SU-DHL-6 (cell line): ENCODE measurements at regions not wholly inside any gene's neighbourhood (a gene's known extent, or its start where the extent isn't known, plus 50 kb on each side); places are given as distances from the start of the nearest gene placed in this dataset.

Experiments used
- H2AFZ ChIP-seq: fragments of 200-600 bp; sonication (generic); 2 replicates; pipeline ENCODE4 v1.6.1; 2014; ENCODE audit warnings: low read depth, mild to moderate bottlenecking, moderate library complexity, mixed read lengths, antibody characterized with exemption, low read length; ENCODE audit not compliant: severe bottlenecking
- H3F3A ChIP-seq: fragments of 200-600 bp; shearing (Covaris generic); 2 replicates; pipeline ENCODE4 v1.6.0; 2016; ENCODE audit warnings: antibody characterized with exemption, mild to moderate bottlenecking; ENCODE audit not compliant: insufficient read depth
- H3K27ac ChIP-seq: fragments of 200-600 bp; sonication (generic); 2 replicates; pipeline ENCODE4 v1.5.1; 2016; ENCODE audit warnings: low read depth, mild to moderate bottlenecking, low read length, moderate library complexity, mixed read lengths
- H3K27me3 ChIP-seq: fragments of 200-600 bp; sonication (generic), shearing (Covaris generic); 2 replicates; pipeline ENCODE4 v1.6.0; 2014; ENCODE audit warnings: mild to moderate bottlenecking, low read length
- H3K36me3 ChIP-seq: fragments of 200-600 bp; sonication (generic); 2 replicates; pipeline ENCODE4 v1.6.1; 2014; ENCODE audit warnings: mild to moderate bottlenecking, low read length, mixed read lengths
- H3K4me2 ChIP-seq: fragments of 300-600, 200-600 bp; shearing (Covaris generic), sonication (generic); 2 replicates; pipeline ENCODE4 v1.6.0; 2014; ENCODE audit warnings: low read length, low read depth, mild to moderate bottlenecking; ENCODE audit not compliant: poor library complexity, severe bottlenecking
- H3K4me3 ChIP-seq: fragments of 200-600 bp; sonication (generic); 2 replicates; pipeline ENCODE4 v1.5.1; 2014; ENCODE audit warnings: antibody characterized with exemption, low read length, mild to moderate bottlenecking, mixed read lengths; ENCODE audit not compliant: insufficient read depth, poor library complexity, severe bottlenecking
- H3K79me2 ChIP-seq: fragments of 200-600 bp; sonication (generic); 2 replicates; pipeline ENCODE4 v1.6.1; 2014; ENCODE audit warnings: mild to moderate bottlenecking, low read length, moderate library complexity; ENCODE audit not compliant: insufficient read depth
- H3K9ac ChIP-seq: fragments of 200-600 bp; sonication (generic); 2 replicates; pipeline ENCODE4 v1.7.0; 2014; ENCODE audit warnings: mild to moderate bottlenecking, low read length
- H3K9me2 ChIP-seq: fragments of 200-600 bp; sonication (generic); replicated peaks from 2 replicates; pipeline ENCODE4 v1.6.1; 2014; ENCODE audit warnings: low read length; ENCODE audit not compliant: insufficient read depth
- H3K9me3 ChIP-seq: fragments of 200-600 bp; sonication (generic); 2 replicates; pipeline ENCODE4 v1.6.1; 2014; ENCODE audit warnings: low read length, mixed read lengths; ENCODE audit not compliant: insufficient read depth
- H4K20me1 ChIP-seq: fragments of 200-600 bp; sonication (generic); 2 replicates; pipeline ENCODE4 v1.6.1; 2014; ENCODE audit warnings: low read depth, mild to moderate bottlenecking, antibody characterized with exemption, low read length, moderate library complexity, mixed read lengths
- CTCF ChIP-seq: fragments of 200-600 bp; sonication (generic); IDR thresholded peaks from one replicate; pipeline ENCODE4 v1.5.1; 2017; ENCODE audit warnings: antibody characterized with exemption, mild to moderate bottlenecking, low read length, moderate library complexity; ENCODE audit not compliant: insufficient read depth, poor library complexity, severe bottlenecking
- EZH2phosphoT487 ChIP-seq: fragments of 200-600 bp; sonication (generic), shearing (Covaris generic); conservative IDR thresholded peaks from 2 replicates; pipeline ENCODE4 v1.6.1; 2018; ENCODE audit warnings: mild to moderate bottlenecking, antibody characterized with exemption, low read length, moderate library complexity, mixed read lengths

DNA sequence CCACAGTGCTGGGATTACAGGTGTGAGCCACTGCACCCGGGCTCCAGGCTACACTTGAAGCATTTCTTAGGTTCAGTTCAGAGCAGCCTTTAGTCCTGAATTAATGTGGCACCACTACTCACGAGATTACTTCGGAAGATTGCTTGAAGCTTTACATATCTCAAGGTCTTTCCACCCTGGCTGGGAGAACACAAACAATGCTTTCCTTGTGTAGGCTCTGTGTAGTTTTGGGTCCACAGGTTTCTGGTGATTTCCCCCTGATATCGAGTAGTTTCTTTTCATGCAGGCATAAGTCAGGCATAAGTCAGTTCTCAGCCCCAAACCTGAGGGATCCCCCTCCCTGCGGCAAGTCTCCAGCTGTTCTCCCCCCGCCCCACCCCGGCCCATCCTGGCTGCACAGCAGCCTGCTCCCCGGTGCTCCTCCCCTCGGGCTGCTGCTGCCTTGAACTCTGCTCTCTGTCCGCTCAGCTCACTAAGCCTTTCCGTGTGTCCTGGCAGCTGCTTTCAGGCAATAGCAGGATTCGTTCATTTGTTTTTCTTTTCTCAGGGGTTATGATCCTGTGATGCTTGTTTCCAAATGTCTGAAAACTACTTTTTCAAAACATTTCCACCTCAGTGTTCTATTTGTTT lies 417.7 kb downstream of the TMEM121 start:
- Histone ChIP-seq H3F3A (no peaks in the 10 kb centered on the region), H3K9me3 (no peaks in the 10 kb centered on the region), H3K36me3 (no peaks in the 10 kb centered on the region), H3K9me2 (no peaks in the 10 kb centered on the region), H4K20me1 (no peaks in the 10 kb centered on the region), H3K79me2 (no peaks in the 10 kb centered on the region), H3K9ac (no peak overlapping the region), H3K4me3 (no peak overlapping the region), H3K27me3 (no peaks in the 10 kb centered on the region), H3K4me2 (peak overlapping the region; percentile 56), H3K27ac (no peak overlapping the region), H2AFZ (no peak overlapping the region)
- TF ChIP-seq CTCF (no peak), EZH2phosphoT487 (no peak)

DNA sequence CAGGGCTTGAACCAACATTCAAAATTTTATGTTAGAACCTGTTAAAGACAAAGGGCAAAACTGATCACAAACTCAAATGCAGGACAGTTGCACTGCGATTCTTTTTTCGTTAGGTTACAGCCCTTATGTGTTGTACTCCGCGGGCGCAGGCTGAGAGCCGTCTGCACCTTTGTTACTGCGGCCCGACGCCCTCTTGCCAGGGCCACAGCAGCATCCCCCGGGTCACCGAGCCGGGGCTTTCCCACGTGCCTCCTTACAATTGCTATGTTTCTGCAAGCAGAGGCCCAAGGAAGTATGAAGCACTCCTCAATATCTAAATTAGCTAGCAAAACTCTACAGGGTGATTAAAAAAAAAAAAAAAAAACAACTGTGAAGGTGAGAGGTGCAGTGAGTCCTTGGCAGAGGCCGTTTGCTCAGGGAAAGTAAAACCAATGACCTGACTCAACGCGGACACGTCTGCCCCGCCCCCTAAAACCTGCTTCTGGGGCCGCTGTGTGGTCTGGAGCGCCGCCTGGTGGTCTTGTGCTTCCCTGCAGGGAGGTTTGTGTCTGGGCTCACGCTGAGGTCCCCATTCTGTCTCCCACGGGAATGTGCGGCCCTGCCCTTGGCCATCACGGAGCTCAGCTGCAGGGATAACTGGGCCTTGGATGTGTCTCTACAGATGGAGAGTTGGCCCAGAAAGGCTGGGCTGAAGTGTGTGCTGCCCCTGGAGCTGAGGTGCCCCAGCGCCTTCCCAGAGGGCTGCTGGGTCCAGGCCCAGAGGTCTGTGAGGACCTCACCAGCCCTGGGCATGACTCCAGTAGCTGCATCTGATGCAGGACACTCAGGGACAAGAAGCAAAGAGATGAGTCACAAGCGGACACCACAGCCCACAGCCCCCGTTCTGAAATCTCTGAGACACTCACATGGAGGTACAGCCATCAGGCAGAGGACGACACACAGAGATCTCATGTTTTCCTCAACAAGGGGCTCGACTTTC lies 418.5 kb downstream of the TMEM121 start:
- H3K9me2 ChIP-seq = no peaks in the 10 kb centered on the region
- H3K9ac ChIP-seq = no peak overlapping the region
- H3K79me2 ChIP-seq = no peaks in the 10 kb centered on the region
- H3K4me2 ChIP-seq = peak overlapping the region; percentile 56
- peak; percentile 65 for TF ChIP-seq CTCF
- no peak for TF ChIP-seq EZH2phosphoT487
- no peak overlapping the region for H3K4me3 ChIP-seq
- H4K20me1 ChIP-seq = no peaks in the 10 kb centered on the region
- H3F3A ChIP-seq = no peaks in the 10 kb centered on the region
- no peaks in the 10 kb centered on the region for H3K9me3 ChIP-seq
- no peaks in the 10 kb centered on the region for H3K27me3 ChIP-seq
- H3K36me3 ChIP-seq = no peaks in the 10 kb centered on the region
- H2AFZ ChIP-seq = peak overlapping the region; percentile 56
- no peak overlapping the region for H3K27ac ChIP-seq

DNA sequence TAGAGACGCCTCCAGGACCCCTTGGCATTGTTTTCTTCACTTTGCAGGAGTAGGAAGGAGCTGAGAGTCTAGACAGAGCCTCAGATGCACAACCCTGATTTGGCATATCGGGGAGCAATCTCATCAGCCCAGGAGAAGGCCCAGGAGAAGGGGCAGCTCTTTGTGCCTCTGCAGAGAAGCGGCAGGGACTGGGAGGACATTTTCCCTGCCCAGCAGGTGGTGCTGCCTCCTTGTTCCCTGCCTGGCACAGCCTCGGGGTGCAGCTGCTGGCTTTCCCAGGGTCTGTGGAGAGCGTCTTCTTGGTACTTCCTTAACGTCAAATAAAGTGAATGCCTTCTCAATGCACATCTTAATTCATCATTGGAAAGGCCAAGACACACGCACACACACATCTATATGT lies 419.5 kb downstream of the TMEM121 start:
- H3K27ac ChIP-seq = no peak overlapping the region
- H3K9me2 ChIP-seq = no peaks in the 10 kb centered on the region
- H4K20me1 ChIP-seq = no peaks in the 10 kb centered on the region
- H3K79me2 ChIP-seq = no peaks in the 10 kb centered on the region
- H3K9ac ChIP-seq = no peak overlapping the region
- no peaks in the 10 kb centered on the region for H3F3A ChIP-seq
- H3K9me3 ChIP-seq = no peaks in the 10 kb centered on the region
- no peak overlapping the region for H2AFZ ChIP-seq
- no peak overlapping the region for H3K4me2 ChIP-seq
- H3K27me3 ChIP-seq = no peaks in the 10 kb centered on the region
- no peaks in the 10 kb centered on the region for H3K36me3 ChIP-seq
- TF ChIP-seq EZH2phosphoT487 (no peak), CTCF (no peak)
- no peak overlapping the region for H3K4me3 ChIP-seq
